ENCODE measurements at regions not wholly inside any gene's neighbourhood (a gene's known extent, or its start where the extent isn't known, plus 50 kb on each side); places are given as distances from the start of the nearest gene placed in this dataset.

DNA sequence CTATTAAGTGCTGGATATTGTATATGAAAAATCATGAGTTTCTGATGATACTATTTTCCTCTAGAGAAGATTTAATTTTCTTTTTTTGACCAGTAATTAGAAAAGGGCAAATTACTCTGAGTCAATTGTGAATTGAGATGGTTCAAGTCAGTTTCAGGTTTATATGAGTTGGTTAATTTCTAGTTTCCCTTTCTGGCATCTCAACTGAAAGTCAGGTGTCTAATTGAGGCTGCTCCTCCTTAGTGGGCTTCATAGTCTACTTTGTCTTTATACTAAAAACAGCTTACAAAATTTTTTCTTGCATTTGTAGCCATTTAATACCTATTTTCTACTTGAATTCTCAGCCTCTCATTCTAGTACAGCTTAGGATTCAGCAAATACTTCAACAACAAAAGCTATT, 387.3 kb downstream of the RPS6KC1 start:
- H3K9me3 ChIP-seq (ENCODE audit: control insufficient read depth in 2 of 3, low read length in 3 of 3) = no peaks in the 10 kb centered on the region
- Mint-ChIP-seq H3K4me1 (no peaks in the 10 kb centered on the region), H3K27me3 (peaks cover 5 to 31% (median 22%) of the 10 kb centered on the region in 5 donors), H3K36me3 (no peaks in the 10 kb centered on the region), H3K9me3 (peaks cover 0 to 3% (median 0%) of the 10 kb centered on the region in 11 donors), H3K27ac (no peak overlapping the region), H3K4me3 (no peak overlapping the region)
- ChIA-PET CTCF (no interaction called here), POLR2A (no interaction called here)
- H3K4me1 ChIP-seq (ENCODE audit: control insufficient read depth in 2 of 2, insufficient read depth in 2 of 2, low read length in 2 of 2) = no peaks in the 10 kb centered on the region
- no peak for ATAC-seq
- intact Hi-C loops (cut with micrococcal nuclease) = no loop called here
- H3K27me3 ChIP-seq (ENCODE audit: control insufficient read depth in 2 of 2, insufficient read depth in 2 of 2, low read length in 2 of 2) = no peaks in the 10 kb centered on the region
- H3K27ac ChIP-seq (ENCODE audit: low read depth, low read length) = no peak overlapping the region
- no peaks in the 10 kb centered on the region for H3K36me3 ChIP-seq (ENCODE audit: control insufficient read depth in 2 of 3, insufficient read depth in 3 of 3, low read length in 3 of 3)
- DNase-seq = no peak
- H3K4me3 ChIP-seq (ENCODE audit: low read length) = no peak overlapping the region

DNA sequence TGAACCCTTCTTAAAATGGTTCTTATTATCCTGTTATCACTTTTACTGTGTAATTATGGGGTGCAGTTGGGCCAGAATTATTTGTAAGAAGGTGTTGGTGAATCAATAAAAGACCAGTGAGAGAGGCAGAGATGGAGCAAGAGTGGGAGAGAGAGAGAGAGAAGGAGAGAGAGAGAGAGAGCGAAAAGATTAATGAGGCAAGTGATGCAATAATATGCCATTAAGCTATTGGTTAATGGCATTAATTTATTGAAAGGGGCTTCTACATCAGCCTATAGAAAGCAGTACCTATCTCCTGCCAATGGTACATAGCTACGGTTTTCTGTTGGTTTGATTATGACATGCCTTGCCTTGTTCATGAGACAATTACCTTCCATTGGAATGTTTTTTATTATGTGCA, 388.7 kb downstream of the RPS6KC1 start:
- no peaks in the 10 kb centered on the region for H3K9me3 ChIP-seq (ENCODE audit: control insufficient read depth in 2 of 3, low read length in 3 of 3)
- ChIA-PET POLR2A (no interaction called here), CTCF (no interaction called here)
- intact Hi-C loops (cut with micrococcal nuclease) = no loop called here
- Mint-ChIP-seq H3K27ac (no peak overlapping the region), H3K4me3 (no peak overlapping the region), H3K9me3 (peaks cover 0 to 3% (median 0%) of the 10 kb centered on the region in 11 donors), H3K4me1 (no peaks in the 10 kb centered on the region), H3K27me3 (peaks cover 5 to 26% (median 19%) of the 10 kb centered on the region in 5 donors), H3K36me3 (no peaks in the 10 kb centered on the region)
- ATAC-seq = no peak
- no peak for DNase-seq
- no peak overlapping the region for H3K27ac ChIP-seq (ENCODE audit: low read depth, low read length)
- H3K4me3 ChIP-seq (ENCODE audit: low read length) = no peak overlapping the region
- H3K27me3 ChIP-seq (ENCODE audit: control insufficient read depth in 2 of 2, insufficient read depth in 2 of 2, low read length in 2 of 2) = no peaks in the 10 kb centered on the region
- H3K36me3 ChIP-seq (ENCODE audit: control insufficient read depth in 2 of 3, insufficient read depth in 3 of 3, low read length in 3 of 3) = no peaks in the 10 kb centered on the region
- H3K4me1 ChIP-seq (ENCODE audit: control insufficient read depth in 2 of 2, insufficient read depth in 2 of 2, low read length in 2 of 2) = no peaks in the 10 kb centered on the region

DNA sequence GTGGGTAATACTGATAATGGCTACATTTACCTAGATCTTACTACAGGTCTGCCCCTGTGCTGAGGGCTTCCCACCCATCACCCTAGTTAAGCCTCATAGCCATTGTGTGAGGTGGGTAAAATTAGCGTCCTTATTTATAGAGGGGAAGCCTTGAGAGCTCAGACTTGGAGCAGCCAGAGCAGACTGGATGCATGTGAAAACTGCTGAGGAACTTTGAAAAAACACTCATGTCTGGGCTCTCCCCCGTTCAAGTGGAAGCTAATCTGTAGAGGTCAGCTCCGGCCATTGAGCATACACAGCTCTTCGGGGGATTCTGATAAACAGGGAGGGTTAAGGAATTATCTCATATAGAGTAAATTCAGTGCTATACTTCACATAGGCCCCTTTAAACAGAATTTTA, 389.7 kb downstream of the RPS6KC1 start:
- Mint-ChIP-seq H3K4me1 (no peaks in the 10 kb centered on the region), H3K36me3 (no peaks in the 10 kb centered on the region), H3K4me3 (no peak overlapping the region), H3K27ac (no peak overlapping the region), H3K27me3 (peaks cover 5 to 25% (median 16%) of the 10 kb centered on the region in 5 donors), H3K9me3 (peaks cover 0 to 3% (median 0%) of the 10 kb centered on the region in 11 donors)
- Histone ChIP-seq H3K27me3 (ENCODE audit: control insufficient read depth in 2 of 2, insufficient read depth in 2 of 2, low read length in 2 of 2) (no peaks in the 10 kb centered on the region), H3K36me3 (ENCODE audit: control insufficient read depth in 2 of 3, insufficient read depth in 3 of 3, low read length in 3 of 3) (no peaks in the 10 kb centered on the region), H3K27ac (ENCODE audit: low read depth, low read length) (no peak overlapping the region), H3K4me1 (ENCODE audit: control insufficient read depth in 2 of 2, insufficient read depth in 2 of 2, low read length in 2 of 2) (no peaks in the 10 kb centered on the region), H3K9me3 (ENCODE audit: control insufficient read depth in 2 of 3, low read length in 3 of 3) (no peaks in the 10 kb centered on the region), H3K4me3 (ENCODE audit: low read length) (no peak overlapping the region)
- intact Hi-C loops (cut with micrococcal nuclease) = no loop called here
- ChIA-PET POLR2A (no interaction called here), CTCF (no interaction called here)
- DNase-seq = no peak
- ATAC-seq = no peak

- no peaks in the 10 kb centered on the region for H3K4me1 Mint-ChIP-seq
- peaks cover 0 to 3% (median 0%) of the 10 kb centered on the region in 11 donors for H3K9me3 Mint-ChIP-seq
- DNase-seq (no peak), ATAC-seq (no peak)
- POLR2A ChIA-PET = no interaction called here
- no peaks in the 10 kb centered on the region for H3K36me3 Mint-ChIP-seq
- no peaks in the 10 kb centered on the region for H3K27me3 ChIP-seq (ENCODE audit: control insufficient read depth in 2 of 2, insufficient read depth in 2 of 2, low read length in 2 of 2)
- no peak overlapping the region for H3K4me3 ChIP-seq (ENCODE audit: low read length)
- no peak overlapping the region for H3K27ac Mint-ChIP-seq
- intact Hi-C loops (cut with micrococcal nuclease) = no loop called here
- H3K4me3 Mint-ChIP-seq = no peak overlapping the region
- H3K27ac ChIP-seq (ENCODE audit: low read depth, low read length) = no peak overlapping the region
- no peaks in the 10 kb centered on the region for H3K9me3 ChIP-seq (ENCODE audit: control insufficient read depth in 2 of 3, low read length in 3 of 3)
- no peaks in the 10 kb centered on the region for H3K36me3 ChIP-seq (ENCODE audit: control insufficient read depth in 2 of 3, insufficient read depth in 3 of 3, low read length in 3 of 3)
- H3K4me1 ChIP-seq (ENCODE audit: control insufficient read depth in 2 of 2, insufficient read depth in 2 of 2, low read length in 2 of 2) = no peaks in the 10 kb centered on the region
- CTCF ChIA-PET = no interaction called here
- H3K27me3 Mint-ChIP-seq = peaks cover 0 to 18% (median 15%) of the 10 kb centered on the region in 5 donors
Measured at GRCh38 chr1:213443415-213443814, 392.4 kb downstream of the RPS6KC1 start.

- intact Hi-C loops (cut with micrococcal nuclease) = no loop called here
- Mint-ChIP-seq H3K4me3 (no peak overlapping the region), H3K36me3 (no peaks in the 10 kb centered on the region), H3K27ac (no peak overlapping the region), H3K9me3 (peaks cover 0 to 3% (median 0%) of the 10 kb centered on the region in 11 donors), H3K27me3 (peaks cover 0 to 15% (median 12%) of the 10 kb centered on the region in 5 donors), H3K4me1 (no peaks in the 10 kb centered on the region)
- no peak overlapping the region for H3K27ac ChIP-seq (ENCODE audit: low read depth, low read length)
- DNase-seq = no peak
- H3K4me1 ChIP-seq (ENCODE audit: control insufficient read depth in 2 of 2, insufficient read depth in 2 of 2, low read length in 2 of 2) = no peaks in the 10 kb centered on the region
- no peak for ATAC-seq
- ChIA-PET POLR2A (no interaction called here), CTCF (no interaction called here)
- H3K36me3 ChIP-seq (ENCODE audit: control insufficient read depth in 2 of 3, insufficient read depth in 3 of 3, low read length in 3 of 3) = no peaks in the 10 kb centered on the region
- H3K27me3 ChIP-seq (ENCODE audit: control insufficient read depth in 2 of 2, insufficient read depth in 2 of 2, low read length in 2 of 2) = no peaks in the 10 kb centered on the region
- no peaks in the 10 kb centered on the region for H3K9me3 ChIP-seq (ENCODE audit: control insufficient read depth in 2 of 3, low read length in 3 of 3)
- no peak overlapping the region for H3K4me3 ChIP-seq (ENCODE audit: low read length)
Measured at GRCh38 chr1:213444224-213444623, 393.2 kb downstream of the RPS6KC1 start.

- H3K9me3 ChIP-seq (ENCODE audit: control insufficient read depth in 2 of 3, low read length in 3 of 3) = no peaks in the 10 kb centered on the region
- Mint-ChIP-seq H3K27ac (no peak overlapping the region), H3K36me3 (no peaks in the 10 kb centered on the region), H3K27me3 (peaks cover 0 to 17% (median 4%) of the 10 kb centered on the region in 5 donors), H3K9me3 (peaks cover 0 to 3% (median 0%) of the 10 kb centered on the region in 11 donors), H3K4me1 (no peaks in the 10 kb centered on the region), H3K4me3 (no peak overlapping the region)
- CTCF ChIA-PET = interaction anchor here (0.6 kb wide), 1 partner anchor 34 kb away, joined by 4 read pairs; no protein-coding TSS in a partner anchor
- H3K36me3 ChIP-seq (ENCODE audit: control insufficient read depth in 2 of 3, insufficient read depth in 3 of 3, low read length in 3 of 3) = no peaks in the 10 kb centered on the region
- no peak overlapping the region for H3K27ac ChIP-seq (ENCODE audit: low read depth, low read length)
- DNase-seq (no peak), ATAC-seq (no peak)
- intact Hi-C loops (cut with micrococcal nuclease) = no loop called here
- no peak overlapping the region for H3K4me3 ChIP-seq (ENCODE audit: low read length)
- H3K27me3 ChIP-seq (ENCODE audit: control insufficient read depth in 2 of 2, insufficient read depth in 2 of 2, low read length in 2 of 2) = no peaks in the 10 kb centered on the region
- H3K4me1 ChIP-seq (ENCODE audit: control insufficient read depth in 2 of 2, insufficient read depth in 2 of 2, low read length in 2 of 2) = no peaks in the 10 kb centered on the region
- POLR2A ChIA-PET = interaction anchor here (0.6 kb wide), 1 partner anchor 43 kb away, joined by 3 read pairs; no protein-coding TSS in a partner anchor
Measured at GRCh38 chr1:213446496-213446895, 395.5 kb downstream of the RPS6KC1 start.

- intact Hi-C loops (cut with micrococcal nuclease) = no loop called here
- DNase-seq (no peak), ATAC-seq (no peak)
- POLR2A ChIA-PET = no interaction called here
- Histone ChIP-seq H3K4me1 (ENCODE audit: control insufficient read depth in 2 of 2, insufficient read depth in 2 of 2, low read length in 2 of 2) (no peaks in the 10 kb centered on the region), H3K9me3 (ENCODE audit: control insufficient read depth in 2 of 3, low read length in 3 of 3) (no peaks in the 10 kb centered on the region), H3K36me3 (ENCODE audit: control insufficient read depth in 2 of 3, insufficient read depth in 3 of 3, low read length in 3 of 3) (no peaks in the 10 kb centered on the region), H3K27ac (ENCODE audit: low read depth, low read length) (no peak overlapping the region), H3K4me3 (ENCODE audit: low read length) (no peak overlapping the region), H3K27me3 (ENCODE audit: control insufficient read depth in 2 of 2, insufficient read depth in 2 of 2, low read length in 2 of 2) (no peaks in the 10 kb centered on the region)
- Mint-ChIP-seq H3K4me3 (no peak overlapping the region), H3K27me3 (peaks cover 0 to 15% (median 4%) of the 10 kb centered on the region in 5 donors), H3K36me3 (no peaks in the 10 kb centered on the region), H3K27ac (no peak overlapping the region), H3K9me3 (peaks cover 0 to 1% (median 0%) of the 10 kb centered on the region in 11 donors), H3K4me1 (no peaks in the 10 kb centered on the region)
- CTCF ChIA-PET = no interaction called here
Measured at GRCh38 chr1:213448360-213448759, 397.3 kb downstream of the RPS6KC1 start.

Data from naive thymus-derived CD4-positive, alpha-beta T cell (primary cell).